A549 (cell line): ENCODE measurements at regions not wholly inside any gene's neighbourhood (a gene's known extent, or its start where the extent isn't known, plus 50 kb on each side); places are given as distances from the start of the nearest gene placed in this dataset.

Experiments used
- ATAC-seq, 2 experiments: fragments of 200-7000 bp in 1 of 2; fragments of >200 bp in 1 of 2; cut with Nextera tagmentation in 1 of 2; cut with Tn5 transposase in 1 of 2; 3 replicates each; pipeline versions ENCODE4 v1.8.0 to v1.9.1; 2018 to 2020; ENCODE audit warnings: mild to moderate bottlenecking in 1 of 2, moderate library complexity in 1 of 2
- CTCF ChIA-PET: fragments of 300-600 bp; sonication (Branson Sonifier 250); formaldehyde crosslinking; extraction: SDS; loops from one replicate; lab custom pipeline; 2021; ENCODE audit warnings: antibody characterized with exemption, inconsistent platforms; lab: Yijun Ruan, JAX
- POLR2A ChIA-PET: fragments of 350-600 bp; formaldehyde crosslinking; extraction: SDS; loops from one replicate; lab custom pipeline; 2021; ENCODE audit warnings: antibody characterized with exemption, inconsistent platforms; lab: Yijun Ruan, JAX
- DNase-seq, 2 experiments: peaks; one replicate each; pipeline versions ENCODE4 v3.0.0 to v3.0.0-alpha.2; 2011 to 2016; ENCODE audit warnings: low read depth in 1 of 2, low spot score in 1 of 2
- FAIRE-seq: peaks from 2 replicates; lab custom pipeline; 2011; peaks lifted over from hg19 to GRCh38; lab: Jason Lieb, UNC
- H3K27ac ChIP-seq, 2 experiments: fragments of >200 bp; sonication (Bioruptor Twin); formaldehyde crosslinking; 3 replicates each; pipeline ENCODE4 v1.5.1; 2016 to 2017
- H3K4me1 ChIP-seq: fragments of >200 bp; sonication (Bioruptor Twin); formaldehyde crosslinking; 3 replicates; pipeline ENCODE4 v1.6.1; 2016
- H3K4me2 ChIP-seq: fragments of >200 bp; sonication (Bioruptor Twin); formaldehyde crosslinking; 3 replicates; pipeline ENCODE4 v1.6.1; 2016
- H3K4me3 ChIP-seq: fragments of >200 bp; sonication (Bioruptor Twin); formaldehyde crosslinking; 3 replicates; pipeline ENCODE4 v1.5.1; 2016
- H3K9me3 ChIP-seq: fragments of >200 bp; sonication (Bioruptor Twin); formaldehyde crosslinking; 3 replicates; pipeline ENCODE4 v1.6.1; 2016
- BCL3 ChIP-seq: fragments of >200 bp; sonication (Bioruptor Twin); formaldehyde crosslinking; IDR thresholded peaks from 3 replicates; pipeline ENCODE4 v1.6.1; 2016
- EHMT2 ChIP-seq: fragments of 200-600 bp; sonication (generic); IDR thresholded peaks from 2 replicates; pipeline ENCODE4 v1.6.1; 2016; ENCODE audit warnings: antibody characterized with exemption, low read depth, mild to moderate bottlenecking, moderate library complexity
- ELK1 ChIP-seq: fragments of 150-350 bp; IDR thresholded peaks from 2 replicates; pipeline ENCODE4 v1.6.1; 2014; ENCODE audit warnings: low read depth, mild to moderate bottlenecking, low read length
- FOSL2 ChIP-seq, 2 experiments: fragments of 450-650 bp in 1 of 2; fragments of >200 bp in 1 of 2; sonication (Bioruptor Twin) in 1 of 2; formaldehyde crosslinking; IDR thresholded peaks; 2 replicates each; pipeline versions ENCODE4 v1.5.0 to v1.6.1; 2016 to 2020; ENCODE audit warnings: mild to moderate bottlenecking in 1 of 2, moderate library complexity in 1 of 2
- FOXS1 ChIP-seq: fragments of 250-450 bp; sonication (Bioruptor Pico); IDR thresholded peaks from 2 replicates; pipeline ENCODE4 v1.5.0; 2020; ENCODE audit warnings: mild to moderate bottlenecking, moderate library complexity
- HOXB13 ChIP-seq: fragments of 250-450 bp; sonication (Bioruptor Pico); IDR thresholded peaks from 2 replicates; pipeline ENCODE4 v1.5.0; 2020; ENCODE audit warnings: low read depth, mild to moderate bottlenecking, moderate library complexity
- HOXB5 ChIP-seq: fragments of 250-450 bp; sonication (Bioruptor Pico); IDR thresholded peaks from 2 replicates; pipeline ENCODE4 v1.5.0; 2020; ENCODE audit warnings: mild to moderate bottlenecking, moderate library complexity
- JUNB ChIP-seq: fragments of >200 bp; sonication (Bioruptor Twin); formaldehyde crosslinking; IDR thresholded peaks from 2 replicates; pipeline ENCODE4 v1.6.1; 2016
- MAZ ChIP-seq: fragments of 150-350 bp; IDR thresholded peaks from 2 replicates; pipeline ENCODE4 v1.6.1; 2014; ENCODE audit warnings: antibody characterized with exemption, low read depth, low read length, borderline replicate concordance
- MYC ChIP-seq: IDR thresholded peaks from 2 replicates; pipeline ENCODE4 v1.6.1; 2012; ENCODE audit warnings: mild to moderate bottlenecking, inconsistent platforms, low read length, improper control_type of control experiment, borderline replicate concordance
- NPAS2 ChIP-seq: fragments of 250-450 bp; sonication (Bioruptor Pico); IDR thresholded peaks from 2 replicates; pipeline ENCODE4 v1.8.0; 2022; ENCODE audit warnings: mild to moderate bottlenecking, moderate library complexity, borderline replicate concordance
- NR3C1 ChIP-seq: fragments of >200 bp; sonication (Bioruptor Twin); formaldehyde crosslinking; IDR thresholded peaks from 3 replicates; pipeline ENCODE4 v1.6.1; 2017
- PHF8 ChIP-seq: fragments of 200-600 bp; sonication (generic); IDR thresholded peaks from 2 replicates; pipeline ENCODE4 v1.6.1; 2016; ENCODE audit warnings: low read depth, mild to moderate bottlenecking, antibody characterized with exemption, moderate library complexity, borderline replicate concordance
- POLR2A ChIP-seq: IDR thresholded peaks from 2 replicates; pipeline ENCODE4 v1.6.1; 2012; ENCODE audit warnings: mild to moderate bottlenecking, low read length
- POLR2AphosphoS2 ChIP-seq: conservative IDR thresholded peaks from 2 replicates; pipeline ENCODE4 v1.6.1; 2012; ENCODE audit warnings: low read length, improper control_type of control experiment, inconsistent platforms
- RARB ChIP-seq: fragments of 250-450 bp; sonication (Bioruptor Pico); IDR thresholded peaks from 2 replicates; pipeline ENCODE4 v1.8.0; 2021; ENCODE audit warnings: mild to moderate bottlenecking, moderate library complexity
- RCOR1 ChIP-seq: fragments of 150-350 bp; IDR thresholded peaks from 2 replicates; pipeline ENCODE4 v1.6.1; 2014; ENCODE audit warnings: antibody characterized with exemption, low read length, low read depth
- REST ChIP-seq: fragments of 200-600 bp; sonication (generic); IDR thresholded peaks from 2 replicates; pipeline ENCODE4 v1.6.1; 2016; ENCODE audit warnings: antibody characterized with exemption, mild to moderate bottlenecking, moderate library complexity
- SREBF2 ChIP-seq: fragments of 450-650 bp; IDR thresholded peaks from 2 replicates; pipeline ENCODE4 v1.6.1; 2014; ENCODE audit warnings: mild to moderate bottlenecking, moderate library complexity
- TP53 ChIP-seq: fragments of 250-450 bp; sonication (Bioruptor Pico); IDR thresholded peaks from 2 replicates; pipeline ENCODE4 v1.5.0; 2021; ENCODE audit warnings: mild to moderate bottlenecking, moderate library complexity
- USF2 ChIP-seq: fragments of 450-650 bp; IDR thresholded peaks from 2 replicates; pipeline ENCODE4 v1.6.1; 2014; ENCODE audit warnings: antibody characterized with exemption
- ZNF302 ChIP-seq: fragments of 250-450 bp; sonication (Bioruptor Pico); IDR thresholded peaks from 2 replicates; pipeline ENCODE4 v1.9.0; 2021; ENCODE audit warnings: inconsistent platforms, mild to moderate bottlenecking, moderate library complexity
- ZSCAN20 ChIP-seq: fragments of 250-450 bp; sonication (Bioruptor Pico); IDR thresholded peaks from 2 replicates; pipeline ENCODE4 v1.8.0; 2022; ENCODE audit warnings: mild to moderate bottlenecking, moderate library complexity
- WGBS: methylation state at CpG from one replicate; pipeline ENCODE4 v1.1.6; 2017; ENCODE audit errors: missing lambda C conversion rate; 5-methylcytosine and 5-hydroxymethylcytosine counted together
- TF ChIP-seq, protein P1 (sequence below): fragments of >200 bp; sonication (Bioruptor Twin); formaldehyde crosslinking; IDR thresholded peaks from 2 replicates; pipeline ENCODE4 v1.6.1; 2016
- TF ChIP-seq, protein P2 (sequence below): fragments of 250-450 bp; sonication (Bioruptor Pico); IDR thresholded peaks from 2 replicates; pipeline ENCODE4 v1.5.0; 2021; ENCODE audit warnings: mild to moderate bottlenecking, moderate library complexity, borderline replicate concordance

DNA sequence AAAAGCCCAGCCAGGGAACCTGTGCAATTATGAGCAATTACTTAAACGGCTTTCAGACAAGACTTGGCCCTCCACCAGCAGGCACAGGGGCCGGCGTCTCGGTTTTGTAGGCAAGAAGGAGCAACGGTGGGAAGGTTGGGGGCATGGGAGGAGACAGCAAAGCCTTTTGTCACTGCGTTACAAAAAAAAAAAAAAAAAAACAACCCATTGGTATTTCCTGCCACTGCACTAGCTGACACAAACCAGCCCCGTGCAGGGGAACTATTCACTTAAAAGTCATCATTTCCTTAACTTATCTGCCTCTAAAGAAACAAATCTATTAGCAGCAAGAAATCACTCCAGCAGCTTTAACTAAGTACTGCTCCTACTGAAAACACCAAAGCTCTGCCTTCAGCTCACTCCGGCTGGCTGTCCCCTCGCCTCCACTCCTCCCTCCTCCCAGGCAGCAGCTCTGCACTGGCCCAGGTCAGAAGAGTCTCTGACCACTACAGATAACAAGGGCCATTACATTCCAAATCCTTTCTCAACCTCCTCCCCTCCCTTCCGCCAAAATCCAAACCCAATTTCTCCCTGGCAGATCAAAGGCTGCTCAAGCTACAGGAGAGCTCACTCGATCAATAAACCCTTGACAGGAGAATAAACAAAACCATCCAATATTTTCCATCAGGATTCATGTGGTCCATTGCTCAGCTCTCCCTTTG, 105.2 kb upstream of the CDKN3 start:
- no peak overlapping the region for H3K4me3 ChIP-seq
- no peak overlapping the region for H3K4me2 ChIP-seq
- WGBS, result 52% methylated on average over 11 of the region's 11 CpGs
- H3K27ac ChIP-seq, result no peak overlapping the region
- ATAC-seq (no peak), FAIRE-seq (no peak), DNase-seq (no peak)
- TF ChIP-seq ZSCAN20 (no peak), EHMT2 (no peak), HOXB13 (no peak), ELK1 (no peak), ZNF302 (no peak), MAZ (no peak), POLR2A (no peak), RCOR1 (no peak), FOXS1 (CRISPR knock-in tag) (no peak)
- H3K4me1 ChIP-seq, result no peaks in the 10 kb centered on the region
- POLR2A ChIA-PET, result no interaction called here
- H3K9me3 ChIP-seq, result no peaks in the 10 kb centered on the region
- CTCF ChIA-PET, result interaction anchor here (1.2 to 1.7 kb wide), 3 partner anchors 13 to 37 kb away, joined by 4 to 6 read pairs (median 4); no protein-coding TSS in a partner anchor

DNA sequence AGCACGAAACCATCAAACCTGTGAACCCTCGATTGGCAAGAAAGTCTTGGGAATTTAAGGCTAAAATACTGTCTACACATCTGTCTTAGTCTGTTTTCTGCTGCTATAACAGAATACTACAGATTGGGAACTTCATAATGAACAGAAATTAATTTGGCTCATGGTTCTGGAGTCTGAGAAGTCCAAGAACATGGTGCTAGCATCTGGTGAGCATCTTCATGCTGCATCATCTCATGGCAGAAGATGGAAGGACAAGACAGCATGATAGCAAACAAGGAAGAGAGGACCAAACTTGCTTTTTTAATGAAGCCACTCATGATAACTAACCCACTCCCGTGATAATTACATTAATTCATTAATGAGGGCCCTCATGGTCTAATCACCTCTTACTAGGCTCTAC, 102.0 kb upstream of the CDKN3 start:
- H3K4me3 ChIP-seq, result no peak overlapping the region
- ChIA-PET POLR2A (no interaction called here), CTCF (no interaction called here)
- 10% methylated on average over 3 of the region's 3 CpGs for WGBS
- H3K4me1 ChIP-seq, result no peaks in the 10 kb centered on the region
- ATAC-seq (no peak), FAIRE-seq (no peak), DNase-seq (no peak)
- TF ChIP-seq RARB (CRISPR knock-in tag) (no peak), ZNF302 (no peak), SREBF2 (no peak), ZSCAN20 (no peak), HOXB13 (no peak), NPAS2 (no peak), POLR2AphosphoS2 (no peak), TP53 (no peak), MAZ (no peak), PHF8 (no peak), BCL3 (no peak), NR3C1 (no peak), FOSL2 (IDR thresholded peaks at IDR 0.05) (no peak), FOSL2 (CRISPR knock-in tag; IDR thresholded peaks at IDR 0.05) (no peak), REST (no peak), HOXB5 (CRISPR knock-in tag) (no peak), MYC (no peak), USF2 (no peak), JUNB (no peak)
- TF ChIP-seq, protein P1, sequence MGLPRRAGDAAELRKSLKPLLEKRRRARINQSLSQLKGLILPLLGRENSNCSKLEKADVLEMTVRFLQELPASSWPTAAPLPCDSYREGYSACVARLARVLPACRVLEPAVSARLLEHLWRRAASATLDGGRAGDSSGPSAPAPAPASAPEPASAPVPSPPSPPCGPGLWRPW, result no peak
- TF ChIP-seq, protein P2, sequence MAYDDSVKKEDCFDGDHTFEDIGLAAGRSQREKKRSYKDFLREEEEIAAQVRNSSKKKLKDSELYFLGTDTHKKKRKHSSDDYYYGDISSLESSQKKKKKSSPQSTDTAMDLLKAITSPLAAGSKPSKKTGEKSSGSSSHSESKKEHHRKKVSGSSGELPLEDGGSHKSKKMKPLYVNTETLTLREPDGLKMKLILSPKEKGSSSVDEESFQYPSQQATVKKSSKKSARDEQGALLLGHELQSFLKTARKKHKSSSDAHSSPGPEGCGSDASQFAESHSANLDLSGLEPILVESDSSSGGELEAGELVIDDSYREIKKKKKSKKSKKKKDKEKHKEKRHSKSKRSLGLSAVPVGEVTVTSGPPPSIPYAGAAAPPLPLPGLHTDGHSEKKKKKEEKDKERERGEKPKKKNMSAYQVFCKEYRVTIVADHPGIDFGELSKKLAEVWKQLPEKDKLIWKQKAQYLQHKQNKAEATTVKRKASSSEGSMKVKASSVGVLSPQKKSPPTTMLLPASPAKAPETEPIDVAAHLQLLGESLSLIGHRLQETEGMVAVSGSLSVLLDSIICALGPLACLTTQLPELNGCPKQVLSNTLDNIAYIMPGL (CRISPR knock-in tag), result no peak
- H3K9me3 ChIP-seq, result no peaks in the 10 kb centered on the region
- no peak overlapping the region for H3K4me2 ChIP-seq
- H3K27ac ChIP-seq, result no peak overlapping the region
